ENCODE measurements at regions not wholly inside any gene's neighbourhood (a gene's known extent, or its start where the extent isn't known, plus 50 kb on each side); places are given as distances from the start of the nearest gene placed in this dataset.
"Not testable (repeated sequence)": the region's sequence is repeated elsewhere in the genome, so short reads cannot be mapped to it uniquely, and the experiment has no call there.

DNA sequence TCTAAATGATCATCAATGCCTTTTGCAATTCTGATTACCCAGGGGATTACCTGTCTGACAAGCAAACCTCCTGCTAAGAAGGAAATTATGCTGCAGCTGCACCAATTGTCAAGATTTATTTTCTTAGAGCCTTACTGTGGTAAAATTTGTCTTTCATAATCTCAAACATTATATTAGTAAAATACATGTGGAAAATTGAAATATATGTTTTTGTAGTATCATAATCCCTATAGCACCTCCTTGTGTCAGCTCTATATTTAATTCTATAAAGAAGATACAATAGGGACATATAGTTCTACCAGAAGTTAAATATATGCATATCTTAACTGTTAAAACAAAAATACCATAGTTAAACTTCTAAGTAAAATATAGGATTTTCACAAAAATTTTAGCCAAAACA, 655.6 kb upstream of the PCDH10 start:
- Histone ChIP-seq H3K9me3 (ENCODE audit: control insufficient read depth in 4 of 4, low read length in 3 of 4) (peaks cover 0 to 5% (median 4%) of the 10 kb centered on the region in 4 donors), H3K4me3 (ENCODE audit: low read depth in 1 of 3, low read length in 3 of 3) (no peak overlapping the region), H3K27ac (ENCODE audit: low read depth in 1 of 2, low read length in 2 of 2) (no peak overlapping the region), H3K9ac (ENCODE audit: low read depth in 1 of 2, low read length in 2 of 2) (no peak overlapping the region), H3K36me3 (ENCODE audit: control insufficient read depth in 4 of 4, insufficient read depth in 3 of 4, low read depth in 1 of 4, low read length in 3 of 4) (no peaks in the 10 kb centered on the region), H3K27me3 (ENCODE audit: control insufficient read depth in 4 of 4, insufficient read depth in 4 of 4, low read length in 3 of 4) (no peaks in the 10 kb centered on the region), H3K4me1 (ENCODE audit: control insufficient read depth in 4 of 4, insufficient read depth in 4 of 4, low read length in 3 of 4) (no peaks in the 10 kb centered on the region)
- no peak for DNase-seq (ENCODE audit: low spot score)
- TF ChIP-seq, protein P1, sequence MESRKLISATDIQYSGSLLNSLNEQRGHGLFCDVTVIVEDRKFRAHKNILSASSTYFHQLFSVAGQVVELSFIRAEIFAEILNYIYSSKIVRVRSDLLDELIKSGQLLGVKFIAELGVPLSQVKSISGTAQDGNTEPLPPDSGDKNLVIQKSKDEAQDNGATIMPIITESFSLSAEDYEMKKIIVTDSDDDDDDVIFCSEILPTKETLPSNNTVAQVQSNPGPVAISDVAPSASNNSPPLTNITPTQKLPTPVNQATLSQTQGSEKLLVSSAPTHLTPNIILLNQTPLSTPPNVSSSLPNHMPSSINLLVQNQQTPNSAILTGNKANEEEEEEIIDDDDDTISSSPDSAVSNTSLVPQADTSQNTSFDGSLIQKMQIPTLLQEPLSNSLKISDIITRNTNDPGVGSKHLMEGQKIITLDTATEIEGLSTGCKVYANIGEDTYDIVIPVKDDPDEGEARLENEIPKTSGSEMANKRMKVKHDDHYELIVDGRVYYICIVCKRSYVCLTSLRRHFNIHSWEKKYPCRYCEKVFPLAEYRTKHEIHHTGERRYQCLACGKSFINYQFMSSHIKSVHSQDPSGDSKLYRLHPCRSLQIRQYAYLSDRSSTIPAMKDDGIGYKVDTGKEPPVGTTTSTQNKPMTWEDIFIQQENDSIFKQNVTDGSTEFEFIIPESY (IDR thresholded peaks at IDR 0.05) = no peak
- no peak for TF ChIP-seq TAF1 (conservative IDR thresholded peaks at IDR 0.05)
- no peak for TF ChIP-seq RXRA (IDR thresholded peaks at IDR 0.05)
- no peak for TF ChIP-seq GABPA (IDR thresholded peaks at IDR 0.05 in 1 of 2, conservative IDR thresholded peaks at IDR 0.05 in 1 of 2)
- no peak for TF ChIP-seq HNF4A (conservative IDR thresholded peaks at IDR 0.05)
- no peak for TF ChIP-seq FOXA2 (IDR thresholded peaks at IDR 0.05)
- TF ChIP-seq SP1 (IDR thresholded peaks at IDR 0.05) = no peak
- TF ChIP-seq, protein P2, sequence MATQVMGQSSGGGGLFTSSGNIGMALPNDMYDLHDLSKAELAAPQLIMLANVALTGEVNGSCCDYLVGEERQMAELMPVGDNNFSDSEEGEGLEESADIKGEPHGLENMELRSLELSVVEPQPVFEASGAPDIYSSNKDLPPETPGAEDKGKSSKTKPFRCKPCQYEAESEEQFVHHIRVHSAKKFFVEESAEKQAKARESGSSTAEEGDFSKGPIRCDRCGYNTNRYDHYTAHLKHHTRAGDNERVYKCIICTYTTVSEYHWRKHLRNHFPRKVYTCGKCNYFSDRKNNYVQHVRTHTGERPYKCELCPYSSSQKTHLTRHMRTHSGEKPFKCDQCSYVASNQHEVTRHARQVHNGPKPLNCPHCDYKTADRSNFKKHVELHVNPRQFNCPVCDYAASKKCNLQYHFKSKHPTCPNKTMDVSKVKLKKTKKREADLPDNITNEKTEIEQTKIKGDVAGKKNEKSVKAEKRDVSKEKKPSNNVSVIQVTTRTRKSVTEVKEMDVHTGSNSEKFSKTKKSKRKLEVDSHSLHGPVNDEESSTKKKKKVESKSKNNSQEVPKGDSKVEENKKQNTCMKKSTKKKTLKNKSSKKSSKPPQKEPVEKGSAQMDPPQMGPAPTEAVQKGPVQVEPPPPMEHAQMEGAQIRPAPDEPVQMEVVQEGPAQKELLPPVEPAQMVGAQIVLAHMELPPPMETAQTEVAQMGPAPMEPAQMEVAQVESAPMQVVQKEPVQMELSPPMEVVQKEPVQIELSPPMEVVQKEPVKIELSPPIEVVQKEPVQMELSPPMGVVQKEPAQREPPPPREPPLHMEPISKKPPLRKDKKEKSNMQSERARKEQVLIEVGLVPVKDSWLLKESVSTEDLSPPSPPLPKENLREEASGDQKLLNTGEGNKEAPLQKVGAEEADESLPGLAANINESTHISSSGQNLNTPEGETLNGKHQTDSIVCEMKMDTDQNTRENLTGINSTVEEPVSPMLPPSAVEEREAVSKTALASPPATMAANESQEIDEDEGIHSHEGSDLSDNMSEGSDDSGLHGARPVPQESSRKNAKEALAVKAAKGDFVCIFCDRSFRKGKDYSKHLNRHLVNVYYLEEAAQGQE (IDR thresholded peaks at IDR 0.05) = no peak
- no peak for TF ChIP-seq FOXA1 (IDR thresholded peaks at IDR 0.05)
- TF ChIP-seq, protein P3, sequence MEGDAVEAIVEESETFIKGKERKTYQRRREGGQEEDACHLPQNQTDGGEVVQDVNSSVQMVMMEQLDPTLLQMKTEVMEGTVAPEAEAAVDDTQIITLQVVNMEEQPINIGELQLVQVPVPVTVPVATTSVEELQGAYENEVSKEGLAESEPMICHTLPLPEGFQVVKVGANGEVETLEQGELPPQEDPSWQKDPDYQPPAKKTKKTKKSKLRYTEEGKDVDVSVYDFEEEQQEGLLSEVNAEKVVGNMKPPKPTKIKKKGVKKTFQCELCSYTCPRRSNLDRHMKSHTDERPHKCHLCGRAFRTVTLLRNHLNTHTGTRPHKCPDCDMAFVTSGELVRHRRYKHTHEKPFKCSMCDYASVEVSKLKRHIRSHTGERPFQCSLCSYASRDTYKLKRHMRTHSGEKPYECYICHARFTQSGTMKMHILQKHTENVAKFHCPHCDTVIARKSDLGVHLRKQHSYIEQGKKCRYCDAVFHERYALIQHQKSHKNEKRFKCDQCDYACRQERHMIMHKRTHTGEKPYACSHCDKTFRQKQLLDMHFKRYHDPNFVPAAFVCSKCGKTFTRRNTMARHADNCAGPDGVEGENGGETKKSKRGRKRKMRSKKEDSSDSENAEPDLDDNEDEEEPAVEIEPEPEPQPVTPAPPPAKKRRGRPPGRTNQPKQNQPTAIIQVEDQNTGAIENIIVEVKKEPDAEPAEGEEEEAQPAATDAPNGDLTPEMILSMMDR (IDR thresholded peaks at IDR 0.05; ENCODE audit: low read depth, low read length, missing input control) = no peak
- TF ChIP-seq, protein P4, sequence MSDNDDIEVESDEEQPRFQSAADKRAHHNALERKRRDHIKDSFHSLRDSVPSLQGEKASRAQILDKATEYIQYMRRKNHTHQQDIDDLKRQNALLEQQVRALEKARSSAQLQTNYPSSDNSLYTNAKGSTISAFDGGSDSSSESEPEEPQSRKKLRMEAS (IDR thresholded peaks at IDR 0.05) = no peak
- no peak for TF ChIP-seq RAD21 (IDR thresholded peaks at IDR 0.05)
- TF ChIP-seq EGR1 (IDR thresholded peaks at IDR 0.05; ENCODE audit: low read depth in 2 of 2) = no peak
- TF ChIP-seq YY1 (IDR thresholded peaks at IDR 0.05) = no peak
- TF ChIP-seq, protein P5, sequence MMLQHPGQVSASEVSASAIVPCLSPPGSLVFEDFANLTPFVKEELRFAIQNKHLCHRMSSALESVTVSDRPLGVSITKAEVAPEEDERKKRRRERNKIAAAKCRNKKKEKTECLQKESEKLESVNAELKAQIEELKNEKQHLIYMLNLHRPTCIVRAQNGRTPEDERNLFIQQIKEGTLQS (IDR thresholded peaks at IDR 0.05) = no peak
- TF ChIP-seq NR2F2 (IDR thresholded peaks at IDR 0.05) = no peak
- TF ChIP-seq JUND (IDR thresholded peaks at IDR 0.05) = no peak

DNA sequence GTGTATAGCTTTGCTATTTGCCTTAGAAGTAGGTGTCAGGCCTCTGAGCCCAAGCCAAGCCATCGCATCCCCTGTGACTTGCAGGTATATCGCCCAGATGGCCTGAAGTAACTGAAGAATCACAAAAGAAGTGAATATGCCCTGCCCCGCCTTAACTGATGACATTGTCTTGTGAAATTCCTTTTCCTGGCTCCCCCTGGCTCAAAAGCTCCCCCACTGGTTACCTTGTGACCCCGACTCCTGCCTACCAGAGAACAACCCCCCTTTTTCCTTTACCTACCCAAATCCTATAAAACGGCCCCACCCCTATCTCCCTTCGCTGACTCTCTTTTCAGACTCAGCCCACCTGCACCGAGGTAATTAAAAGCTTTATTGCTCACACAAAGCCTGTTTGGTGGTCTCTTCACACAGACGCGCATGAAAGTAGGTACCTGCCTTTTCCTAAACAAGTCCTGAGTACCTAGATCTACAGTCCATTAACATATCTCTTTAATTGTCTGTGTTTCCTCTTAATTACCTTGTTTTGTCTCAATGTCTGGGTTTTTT, 653.8 kb upstream of the PCDH10 start:
- H3K9me3 ChIP-seq (ENCODE audit: control insufficient read depth in 4 of 4, low read length in 3 of 4); H3K9ac ChIP-seq (ENCODE audit: low read depth in 1 of 2, low read length in 2 of 2); H3K27me3 ChIP-seq (ENCODE audit: control insufficient read depth in 4 of 4, insufficient read depth in 4 of 4, low read length in 3 of 4); H3K4me3 ChIP-seq (ENCODE audit: low read depth in 1 of 3, low read length in 3 of 3); DNase-seq (ENCODE audit: low spot score); H3K27ac ChIP-seq (ENCODE audit: low read depth in 1 of 2, low read length in 2 of 2); H3K36me3 ChIP-seq (ENCODE audit: control insufficient read depth in 4 of 4, insufficient read depth in 3 of 4, low read depth in 1 of 4, low read length in 3 of 4); H3K4me1 ChIP-seq (ENCODE audit: control insufficient read depth in 4 of 4, insufficient read depth in 4 of 4, low read length in 3 of 4): not testable (repeated sequence)
- WGBS = 52% methylated on average over 9 of the region's 9 CpGs

Measured in liver (tissue), 8 donors.